ENCODE measurements at regions not wholly inside any gene's neighbourhood (a gene's known extent, or its start where the extent isn't known, plus 50 kb on each side); places are given as distances from the start of the nearest gene placed in this dataset.
"Not testable (repeated sequence)": the region's sequence is repeated elsewhere in the genome, so short reads cannot be mapped to it uniquely, and the experiment has no call there.

GRCh38 chr6:79808921-79809320 is 138.4 kb downstream of the ELOVL4 start:
- DNase-seq = no peak

GRCh38 chr6:79806661-79807060 is 140.7 kb downstream of the ELOVL4 start:
- not testable (repeated sequence) for DNase-seq

DNA sequence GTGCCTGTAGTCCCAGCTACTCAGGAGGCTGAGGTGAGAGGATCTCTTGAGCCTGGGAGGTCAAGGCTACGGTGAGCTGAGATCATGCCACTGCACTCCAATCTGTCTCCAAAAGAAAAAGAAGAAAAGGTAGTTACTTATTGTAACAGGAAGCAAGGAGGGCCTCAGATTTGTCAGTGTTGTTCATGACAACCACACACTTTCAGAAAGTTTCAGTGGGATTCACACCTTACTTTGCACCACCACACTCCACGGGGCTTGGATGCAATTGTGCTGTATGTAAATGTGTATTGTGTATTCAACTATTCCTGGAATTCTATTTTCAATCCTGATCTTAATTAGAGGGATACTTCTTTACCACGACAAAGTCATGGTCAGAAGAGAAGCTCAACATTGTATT is 142.6 kb downstream of the ELOVL4 start:
- no peak for DNase-seq

GRCh38 chr6:79803917-79804316 is 143.4 kb downstream of the ELOVL4 start:
- no peak for DNase-seq

- no peak for DNase-seq
These were observed 144.6 kb downstream of the ELOVL4 start for GRCh38 chr6:79802657-79803300.

GRCh38 chr6:79801362-79801761 is 146.0 kb downstream of the ELOVL4 start:
- DNase-seq = no peak

DNA sequence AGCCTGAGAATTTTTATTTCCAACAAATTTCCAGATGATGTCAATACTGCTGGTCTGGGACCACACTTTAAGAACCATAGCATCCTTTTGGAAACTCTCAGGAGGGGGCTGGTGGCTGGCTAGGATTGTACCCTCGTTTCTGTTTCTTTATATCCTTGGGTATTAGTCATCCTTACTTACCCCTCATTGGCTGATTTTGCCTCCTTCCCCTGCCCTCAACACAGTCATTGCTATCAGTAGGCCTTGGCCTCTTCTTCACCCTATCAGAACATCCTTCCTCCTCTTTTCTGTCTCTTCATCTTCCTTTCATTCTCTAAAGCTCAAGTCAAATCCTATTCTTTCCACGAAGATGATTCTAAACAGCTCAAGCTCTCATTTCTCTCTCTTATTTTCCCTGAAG is 148.5 kb downstream of the ELOVL4 start:
- no peak for DNase-seq

- DNase-seq = no peak
These were observed 149.4 kb downstream of the ELOVL4 start for GRCh38 chr6:79797912-79798311.

DNA sequence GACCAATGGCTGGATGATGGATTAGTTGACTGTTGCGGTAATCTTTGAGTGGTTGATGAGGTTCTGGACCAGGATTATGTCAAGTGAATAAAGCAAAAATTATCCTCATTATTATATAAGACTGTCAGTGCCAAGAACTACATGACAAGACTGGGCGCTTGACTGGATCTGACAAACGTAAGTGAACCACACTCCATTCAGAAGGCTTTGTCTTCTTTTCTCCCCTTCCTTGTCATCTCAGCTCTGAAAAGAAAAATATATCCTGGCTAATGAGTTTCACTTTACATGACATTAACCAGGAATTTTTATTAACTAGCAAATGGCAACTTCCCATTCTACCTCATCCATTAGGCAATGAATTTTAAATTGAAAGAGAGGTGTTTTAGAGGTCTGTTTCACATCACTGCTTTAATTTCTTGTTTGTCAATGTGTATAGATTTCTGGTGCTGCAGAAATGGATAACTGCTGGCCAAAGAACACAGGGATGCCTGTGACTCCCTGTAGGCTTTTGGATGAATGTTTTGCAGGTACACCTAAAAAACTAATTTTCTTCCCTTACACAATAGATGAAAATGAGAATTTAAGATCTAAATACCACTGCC is 150.1 kb downstream of the ELOVL4 start:
- no peak for DNase-seq

DNA sequence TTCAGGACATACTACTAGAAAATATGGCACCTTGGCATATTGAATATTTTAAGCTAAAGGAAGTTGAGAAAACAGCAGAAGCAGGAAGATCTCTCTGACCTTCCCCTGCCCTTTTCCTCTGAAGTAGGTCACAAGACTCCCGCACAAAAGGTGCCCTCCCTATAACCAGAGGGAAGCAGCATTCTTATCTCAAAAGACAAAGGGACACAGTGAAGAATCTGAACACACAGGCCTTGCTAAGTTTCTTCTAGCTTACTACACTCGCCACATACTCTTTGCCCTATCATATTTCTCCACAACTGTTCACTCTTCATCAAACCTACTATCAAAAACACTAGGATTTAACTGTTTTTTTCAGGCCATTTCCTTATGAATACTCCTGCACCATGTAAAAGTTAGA is 151.2 kb downstream of the ELOVL4 start:
- no peak for DNase-seq

DNA sequence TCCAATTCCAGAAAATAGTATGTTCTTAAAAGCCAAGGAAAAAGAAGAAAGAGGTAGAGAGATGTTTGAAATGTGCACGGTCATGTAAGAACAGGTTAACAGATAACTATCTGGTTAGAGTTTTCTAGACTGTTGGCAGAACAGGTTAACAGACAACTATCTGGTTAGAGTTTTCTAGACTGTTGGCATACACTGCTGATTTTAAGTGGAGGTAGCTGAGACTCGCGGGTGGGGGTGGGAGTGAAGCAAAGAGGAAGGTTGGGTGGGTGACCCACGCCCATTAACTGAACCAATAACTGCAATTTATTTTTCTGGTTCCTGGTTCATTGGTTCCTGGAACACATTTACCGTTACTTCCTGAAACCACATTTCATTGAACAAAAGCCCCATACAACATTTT is 157.5 kb downstream of the ELOVL4 start:
- DNase-seq = no peak

DNA sequence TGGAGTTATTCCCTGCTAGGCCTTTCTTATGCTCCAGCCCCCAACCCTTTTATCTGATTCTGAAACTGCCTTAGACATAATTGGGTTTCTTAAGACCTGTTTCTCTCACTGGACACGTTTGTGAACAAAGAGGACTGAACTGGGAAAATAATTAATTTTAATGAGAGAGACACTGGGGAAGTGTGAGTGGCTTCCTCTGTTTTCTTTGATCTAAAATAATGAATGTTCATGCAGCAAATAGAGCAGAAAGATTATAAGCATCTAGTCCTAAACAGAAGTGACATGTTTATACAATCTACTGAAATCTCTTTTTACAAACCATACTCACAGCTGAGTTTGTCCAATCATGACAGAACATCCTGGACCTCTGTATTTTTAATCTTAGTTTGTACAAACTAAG is 157.6 kb downstream of the SH3BGRL2 start:
- DNase-seq = no peak

GRCh38 chr6:79787626-79788025 is 156.5 kb downstream of the SH3BGRL2 start:
- no peak for DNase-seq

DNA sequence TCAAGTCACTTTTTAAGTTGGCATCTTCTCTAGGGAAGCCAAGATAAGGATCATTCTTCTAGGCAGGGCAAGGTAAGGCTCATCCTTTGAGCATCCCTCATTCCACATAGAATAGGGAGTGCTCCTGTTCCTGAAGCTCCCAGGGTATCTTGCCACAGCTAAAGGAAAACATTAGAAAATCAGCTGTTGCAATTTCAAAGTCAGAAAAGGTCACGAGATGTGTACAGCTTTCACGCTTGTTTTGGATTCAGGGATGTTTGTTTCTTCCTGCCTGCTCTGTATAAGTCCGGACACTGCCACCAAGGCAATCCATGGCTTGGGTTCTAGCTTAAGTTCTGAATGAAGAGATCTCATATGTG is 153.2 kb downstream of the SH3BGRL2 start:
- no peak for DNase-seq

DNA sequence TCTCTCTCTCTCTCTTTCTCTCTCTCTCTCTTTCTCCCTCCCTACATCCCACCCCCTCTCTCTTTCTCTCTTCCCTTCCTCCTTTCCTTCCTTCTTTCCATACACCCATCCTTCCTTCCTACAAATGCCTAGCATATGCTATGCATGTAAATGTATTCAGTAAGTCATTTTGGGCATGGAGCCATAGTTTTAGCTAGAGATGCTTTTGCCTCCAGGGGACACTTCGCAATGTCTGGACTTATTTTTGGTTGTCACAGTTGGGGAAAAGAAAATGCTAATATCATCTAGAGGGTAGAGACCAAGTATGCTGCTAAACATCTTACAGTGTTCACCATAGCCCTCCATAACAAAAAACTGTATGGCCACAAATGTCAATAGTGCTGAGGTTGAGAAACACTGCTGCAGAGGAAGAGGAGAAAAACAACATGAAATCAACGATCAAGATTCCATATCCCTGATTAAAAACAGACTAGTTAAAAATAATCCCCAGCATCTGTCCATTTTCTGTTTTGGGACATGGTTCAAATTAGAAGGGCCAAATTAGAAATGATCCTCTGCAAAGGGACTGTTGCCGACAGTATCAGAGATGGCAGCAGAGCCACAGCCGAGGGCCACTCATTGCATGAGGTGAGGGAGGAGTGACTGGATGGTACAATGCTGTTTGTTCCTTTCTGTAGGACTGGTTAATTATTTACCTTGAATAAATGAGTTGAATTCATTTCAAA is 152.7 kb downstream of the SH3BGRL2 start:
- no peak for DNase-seq

DNA sequence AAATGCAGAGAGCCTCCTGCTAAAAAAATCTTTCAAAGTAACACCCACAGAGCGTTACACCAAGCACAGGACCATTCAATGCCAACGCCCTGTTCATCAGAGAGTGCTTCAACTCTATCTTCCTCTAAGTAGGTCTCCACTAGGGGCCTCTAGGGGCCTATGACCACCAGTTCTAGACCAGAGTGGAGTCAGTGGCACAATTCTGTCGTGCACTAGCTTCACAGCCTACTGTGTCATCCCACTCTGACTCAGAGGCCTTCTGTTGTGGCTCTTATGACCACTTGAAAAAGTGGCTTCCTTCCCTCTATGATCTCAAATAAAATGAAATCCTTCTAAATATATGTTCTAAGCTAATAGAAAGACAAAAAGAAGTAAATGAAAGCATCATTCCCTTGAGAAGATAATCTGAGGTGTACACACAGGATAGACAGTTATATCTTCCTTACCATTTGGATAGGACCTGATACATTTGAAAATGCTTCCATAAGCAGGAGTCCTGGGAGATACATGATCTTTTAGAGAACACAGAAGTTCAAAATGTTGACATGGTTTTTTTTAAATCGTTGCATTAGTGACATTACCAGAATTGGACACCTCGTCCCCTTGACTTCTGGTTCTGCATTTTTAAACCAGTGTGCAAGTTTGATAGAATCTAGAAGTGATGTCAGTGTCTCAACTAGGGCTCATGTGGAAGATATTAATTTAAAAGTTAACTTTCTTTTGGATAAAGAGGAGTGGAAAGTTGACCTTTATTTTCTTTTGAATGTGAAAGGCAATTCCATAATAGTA is 151.9 kb downstream of the SH3BGRL2 start:
- no peak for DNase-seq

GRCh38 chr6:79781916-79782315 is 150.8 kb downstream of the SH3BGRL2 start:
- no peak for DNase-seq

DNA sequence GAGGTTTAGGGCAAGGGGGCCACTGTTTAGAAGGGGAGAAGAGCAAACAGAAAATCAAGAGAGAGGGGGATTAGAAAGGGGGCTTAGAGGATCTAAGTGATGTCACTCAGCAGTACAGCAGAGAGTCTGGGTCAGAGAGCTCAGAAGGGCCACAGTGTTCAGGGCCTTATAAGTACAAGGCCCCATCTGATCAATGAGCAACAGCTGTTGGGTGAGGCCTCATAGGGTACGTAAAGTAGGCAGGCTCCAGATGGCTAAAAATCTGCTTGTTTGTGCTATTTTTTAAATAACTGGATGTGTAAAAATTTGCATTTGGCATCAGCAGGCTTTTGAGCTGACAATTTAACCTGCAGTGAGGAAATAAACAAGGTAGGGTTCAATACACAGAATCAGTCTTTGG is 149.8 kb downstream of the SH3BGRL2 start:
- DNase-seq = no peak

DNA sequence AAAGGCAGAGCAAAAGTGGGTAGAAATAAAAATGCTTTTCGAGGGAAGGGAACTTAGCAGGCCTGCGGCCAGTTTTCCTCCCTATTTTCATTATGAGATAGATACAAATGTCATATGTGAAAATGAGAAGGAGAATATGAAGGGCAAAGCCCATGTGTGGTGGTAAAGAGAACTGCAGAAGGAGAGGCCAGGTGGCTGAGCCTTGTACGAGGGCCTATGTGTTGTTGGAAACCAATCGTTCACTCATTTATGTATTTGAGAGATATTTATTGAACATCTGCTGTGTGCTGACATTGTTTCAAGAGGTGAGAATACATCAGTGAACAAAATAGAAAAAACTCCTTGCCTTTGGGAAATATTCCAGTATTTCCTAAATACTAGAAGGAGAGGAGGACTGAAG is 147.7 kb downstream of the SH3BGRL2 start:
- no peak for DNase-seq

GRCh38 chr6:79777713-79778579 is 146.8 kb downstream of the SH3BGRL2 start:
- peak; percentile 85 for DNase-seq

DNA sequence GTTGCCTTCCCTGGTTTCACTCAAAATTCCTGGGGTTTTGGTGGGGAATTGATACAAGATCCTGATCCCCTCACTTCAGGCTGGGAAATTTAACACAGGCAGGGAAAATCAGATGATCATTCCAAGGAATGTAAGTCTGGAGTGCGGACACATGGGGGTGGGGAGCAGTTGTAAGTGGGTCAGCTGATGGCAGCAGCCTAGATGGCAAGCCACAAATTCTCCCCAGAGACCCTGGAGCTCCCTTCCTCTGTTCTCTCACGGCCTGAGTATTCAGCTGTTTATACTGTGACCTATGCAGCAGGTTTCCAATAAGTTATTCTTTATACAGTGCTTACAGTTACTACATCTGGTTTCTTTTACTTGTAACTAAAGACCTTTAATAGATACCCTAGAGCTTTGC is 144.9 kb downstream of the SH3BGRL2 start:
- no peak for DNase-seq

DNA sequence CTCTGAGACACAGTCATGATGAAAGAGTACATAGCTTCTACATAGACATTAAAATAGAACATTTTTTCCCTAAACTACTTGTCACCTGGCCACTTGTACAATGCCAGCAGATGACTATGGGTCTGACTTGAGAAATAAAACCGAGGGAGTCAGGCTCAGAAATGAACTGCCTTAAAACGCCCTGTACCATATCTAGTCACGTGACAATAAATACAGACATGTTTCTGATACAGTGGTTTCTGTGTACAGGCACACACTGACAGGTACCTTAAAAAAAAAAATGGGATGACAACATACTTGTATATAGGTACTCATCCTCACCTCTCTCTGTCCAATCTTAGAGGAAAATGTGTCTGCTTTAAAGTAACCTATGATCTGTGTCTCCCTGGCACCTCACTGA is 144.1 kb downstream of the SH3BGRL2 start:
- no peak for DNase-seq

GRCh38 chr6:79764747-79765146 is 133.6 kb downstream of the SH3BGRL2 start:
- DNase-seq = no peak

Measured in CD4-positive, alpha-beta T cell treated with Interleukin-6 for 4 hours (primary cell).